Effector memory CD8-positive, alpha-beta T cell (primary cell): ENCODE measurements at regions not wholly inside any gene's neighbourhood (a gene's known extent, or its start where the extent isn't known, plus 50 kb on each side); places are given as distances from the start of the nearest gene placed in this dataset.
"Not testable (repeated sequence)": the region's sequence is repeated elsewhere in the genome, so short reads cannot be mapped to it uniquely, and the experiment has no call there.

ENCODE experiments used
- ATAC-seq: fragments of 150-1000 bp; cut with Tn5 transposase; replicated peaks from 2 replicates; pipeline ENCODE4 v1.10.0; 2021; ENCODE audit warnings: mild to moderate bottlenecking, moderate library complexity
- DNase-seq, 3 experiments: peaks; one replicate each; pipeline ENCODE4 v3.0.0; 2021
- H3K27ac Mint-ChIP-seq, 2 donors: one replicate each; pipeline ENCODE4 v1.8.0; 2022; ENCODE audit warnings: mild to moderate bottlenecking in 2 of 2, mixed read lengths in 2 of 2, moderate library complexity in 2 of 2
- H3K27me3 Mint-ChIP-seq, 2 donors: one replicate each; pipeline ENCODE4 v1.8.0; 2022; ENCODE audit warnings: mixed read lengths in 2 of 2
- H3K36me3 Mint-ChIP-seq: one replicate; pipeline ENCODE4 v1.8.0; 2022; ENCODE audit warnings: mild to moderate bottlenecking, moderate library complexity, mixed read lengths; ENCODE audit not compliant: insufficient read depth
- H3K4me1 Mint-ChIP-seq, 2 donors: one replicate each; pipeline ENCODE4 v1.8.0; 2022; ENCODE audit warnings: low read depth in 2 of 2, mixed read lengths in 2 of 2
- H3K4me3 Mint-ChIP-seq, 2 donors: one replicate each; pipeline ENCODE4 v1.8.0; 2022; ENCODE audit warnings: mild to moderate bottlenecking in 2 of 2, mixed read lengths in 2 of 2, moderate library complexity in 2 of 2
- H3K9me3 Mint-ChIP-seq, 2 donors: one replicate each; pipeline ENCODE4 v1.8.0; 2022; ENCODE audit warnings: mixed read lengths in 2 of 2

GRCh38 chr7:32223071-32223650 lies 153.0 kb upstream of the PDE1C start:
- no peak overlapping the region for H3K4me3 Mint-ChIP-seq
- peaks cover 0 to 4% of the 10 kb centered on the region in 2 donors for H3K27me3 Mint-ChIP-seq
- DNase-seq (no peak), ATAC-seq (no peak)
- no peaks in the 10 kb centered on the region for H3K4me1 Mint-ChIP-seq
- H3K9me3 Mint-ChIP-seq, result peaks cover 4 to 6% of the 10 kb centered on the region in 2 donors
- H3K27ac Mint-ChIP-seq, result peak overlapping the region in 1 of 2 donors; percentile 6
- H3K36me3 Mint-ChIP-seq, result no peaks in the 10 kb centered on the region

DNA sequence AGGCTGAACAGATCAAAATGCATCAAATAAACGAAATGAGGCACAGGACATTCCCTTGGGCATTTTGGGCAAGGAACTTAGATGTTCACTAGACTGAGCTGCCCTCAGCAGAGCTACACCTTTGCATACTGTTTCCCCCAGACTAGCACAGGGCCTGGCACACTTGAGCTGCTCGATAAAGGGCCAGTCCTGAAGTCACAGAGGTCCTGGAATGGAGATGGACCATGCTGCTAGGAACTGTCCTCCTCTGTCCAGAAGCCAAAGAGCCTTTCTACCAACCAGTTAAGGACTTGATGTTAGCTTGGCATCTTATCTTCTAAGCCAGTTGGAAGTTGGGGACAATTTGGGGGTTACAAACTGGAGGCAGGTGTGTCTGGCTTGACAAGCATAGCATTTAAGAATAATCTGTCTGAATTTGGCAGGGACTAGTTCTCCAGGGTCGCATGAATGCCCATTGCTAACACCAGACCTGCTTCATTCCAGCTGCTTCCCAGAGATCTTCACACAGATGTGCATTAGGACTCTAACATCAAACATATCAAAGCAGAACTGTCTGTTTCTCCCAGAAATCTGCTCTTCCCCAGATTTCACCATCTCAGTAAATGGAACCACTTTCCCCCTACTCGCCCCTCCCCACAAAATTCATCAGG lies 152.2 kb upstream of the PDE1C start:
- H3K36me3 Mint-ChIP-seq, result no peaks in the 10 kb centered on the region
- H3K9me3 Mint-ChIP-seq, result peaks cover 3 to 4% of the 10 kb centered on the region in 2 donors
- peak overlapping the region in 1 of 2 donors; percentile 6 for H3K27ac Mint-ChIP-seq
- no peak overlapping the region for H3K4me3 Mint-ChIP-seq
- no peaks in the 10 kb centered on the region for H3K4me1 Mint-ChIP-seq
- peaks cover 0 to 4% of the 10 kb centered on the region in 2 donors for H3K27me3 Mint-ChIP-seq
- DNase-seq (no peak), ATAC-seq (no peak)

DNA sequence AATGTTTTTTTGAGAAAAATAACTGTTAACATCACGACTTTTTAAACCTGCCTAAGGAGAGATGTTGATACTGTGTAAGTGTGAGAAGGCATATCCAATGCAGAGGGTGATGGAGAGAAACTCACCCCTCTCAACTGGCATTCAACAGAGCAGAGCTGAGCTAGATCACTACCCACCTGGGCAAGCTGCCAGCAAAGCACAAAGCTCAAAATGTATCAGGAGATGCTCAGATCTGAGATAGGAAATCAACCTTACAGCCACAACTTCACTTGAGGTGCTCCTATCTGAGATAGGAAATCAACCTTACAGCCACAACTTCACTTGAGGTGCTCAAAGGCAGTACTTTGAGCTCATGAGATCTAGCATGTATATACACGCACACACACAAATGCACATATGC lies 151.5 kb upstream of the PDE1C start:
- ATAC-seq, result no peak
- Mint-ChIP-seq H3K9me3 (peaks cover 0 to 4% of the 10 kb centered on the region in 2 donors), H3K36me3 (no peaks in the 10 kb centered on the region), H3K27ac (no peak overlapping the region), H3K4me3 (no peak overlapping the region), H3K4me1 (no peaks in the 10 kb centered on the region), H3K27me3 (peaks cover 0 to 4% of the 10 kb centered on the region in 2 donors)
- DNase-seq, result no peak

GRCh38 chr7:32221056-32221455 lies 150.8 kb upstream of the PDE1C start:
- H3K27ac Mint-ChIP-seq, result no peak overlapping the region
- peaks cover 0 to 4% of the 10 kb centered on the region in 2 donors for H3K27me3 Mint-ChIP-seq
- ATAC-seq, result no peak
- DNase-seq, result no peak
- peaks cover 0 to 4% of the 10 kb centered on the region in 2 donors for H3K9me3 Mint-ChIP-seq
- no peaks in the 10 kb centered on the region for H3K4me1 Mint-ChIP-seq
- no peak overlapping the region for H3K4me3 Mint-ChIP-seq
- H3K36me3 Mint-ChIP-seq, result no peaks in the 10 kb centered on the region

GRCh38 chr7:32219831-32220230 lies 149.6 kb upstream of the PDE1C start:
- not testable (repeated sequence) for ATAC-seq, H3K36me3 Mint-ChIP-seq

GRCh38 chr7:32219416-32219815 lies 149.2 kb upstream of the PDE1C start:
- H3K27ac Mint-ChIP-seq, result no peak overlapping the region
- H3K9me3 Mint-ChIP-seq, result peaks cover 0 to 2% of the 10 kb centered on the region in 2 donors
- ATAC-seq (no peak), DNase-seq (no peak)
- H3K4me3 Mint-ChIP-seq, result no peak overlapping the region
- no peaks in the 10 kb centered on the region for H3K4me1 Mint-ChIP-seq
- H3K36me3 Mint-ChIP-seq, result no peaks in the 10 kb centered on the region
- no peaks in the 10 kb centered on the region for H3K27me3 Mint-ChIP-seq

More at GRCh38 chr7:32219831-32220230, 149.6 kb upstream of the PDE1C start:
- not testable (repeated sequence) for DNase-seq, H3K4me3 Mint-ChIP-seq, H3K4me1 Mint-ChIP-seq, H3K27ac Mint-ChIP-seq, H3K27me3 Mint-ChIP-seq, H3K9me3 Mint-ChIP-seq

GRCh38 chr7:32218741-32219288 lies 148.6 kb upstream of the PDE1C start:
- Mint-ChIP-seq H3K9me3 (peaks cover 0 to 2% of the 10 kb centered on the region in 2 donors), H3K36me3 (no peaks in the 10 kb centered on the region), H3K27me3 (no peaks in the 10 kb centered on the region), H3K4me1 (no peaks in the 10 kb centered on the region), H3K27ac (no peak overlapping the region), H3K4me3 (no peak overlapping the region)
- ATAC-seq (no peak), DNase-seq (no peak)

DNA sequence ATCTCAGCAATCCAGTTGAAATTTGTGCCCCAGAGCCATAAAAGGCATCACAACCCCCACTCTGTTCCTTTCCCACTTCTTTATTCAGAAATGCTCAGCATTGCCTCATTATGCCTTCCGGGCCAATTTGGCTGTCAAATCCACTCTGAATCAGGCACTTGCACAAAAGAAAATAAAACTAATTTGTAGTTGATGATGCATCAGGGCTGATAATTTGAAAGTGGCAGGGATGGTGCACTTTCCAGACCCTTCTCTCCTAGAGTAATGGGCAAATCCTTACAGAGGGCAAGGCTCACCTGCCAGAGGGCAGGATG lies 147.9 kb upstream of the PDE1C start:
- Mint-ChIP-seq H3K27me3 (no peaks in the 10 kb centered on the region), H3K4me1 (no peaks in the 10 kb centered on the region), H3K9me3 (peaks cover 0 to 2% of the 10 kb centered on the region in 2 donors), H3K36me3 (no peaks in the 10 kb centered on the region), H3K27ac (no peak overlapping the region), H3K4me3 (no peak overlapping the region)
- DNase-seq, result no peak
- ATAC-seq, result no peak

DNA sequence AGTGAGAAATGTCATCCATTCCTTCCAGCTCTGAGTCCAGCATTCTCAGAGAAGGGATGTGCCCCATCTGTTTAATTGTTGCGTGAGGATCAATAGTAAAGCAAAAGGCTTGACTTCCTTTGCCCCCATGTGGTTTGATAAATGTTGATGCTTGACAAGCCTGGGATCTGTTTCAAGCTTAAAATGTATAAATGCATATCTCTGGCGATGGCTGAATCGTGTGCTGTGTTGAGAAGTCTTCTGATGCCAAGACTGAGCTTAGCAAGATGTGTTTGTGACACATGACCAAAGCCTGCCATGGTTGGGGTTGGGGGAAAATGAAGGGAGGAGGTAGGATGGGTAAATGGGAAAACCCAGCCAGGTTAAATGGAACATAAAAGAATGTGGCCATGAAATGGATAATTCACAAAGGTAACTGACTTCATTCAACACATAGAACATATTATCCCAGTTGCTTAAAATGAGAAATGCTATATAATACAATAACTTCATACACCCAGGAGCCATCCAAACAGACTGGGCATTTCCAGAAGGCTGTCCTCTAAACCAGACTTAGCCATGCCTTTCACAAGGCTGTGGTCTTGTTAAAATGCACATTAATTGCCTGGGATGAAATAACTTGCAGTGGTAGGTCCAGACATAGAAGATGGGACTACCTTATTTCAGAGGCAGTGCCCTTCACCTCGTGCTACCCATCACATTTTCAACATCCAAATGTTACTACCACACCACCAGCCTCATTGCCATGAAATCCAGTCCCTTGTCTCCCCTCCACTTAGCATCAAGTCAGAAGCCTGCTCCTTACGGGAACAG lies 147.3 kb upstream of the PDE1C start:
- H3K4me3 Mint-ChIP-seq, result no peak overlapping the region
- DNase-seq, result no peak
- H3K27me3 Mint-ChIP-seq, result peaks cover 0 to 3% of the 10 kb centered on the region in 2 donors
- no peaks in the 10 kb centered on the region for H3K36me3 Mint-ChIP-seq
- no peak overlapping the region for H3K27ac Mint-ChIP-seq
- peaks cover 0 to 2% of the 10 kb centered on the region in 2 donors for H3K9me3 Mint-ChIP-seq
- no peak for ATAC-seq
- no peaks in the 10 kb centered on the region for H3K4me1 Mint-ChIP-seq

- Mint-ChIP-seq H3K9me3 (peaks cover 0 to 2% of the 10 kb centered on the region in 2 donors), H3K27ac (no peak overlapping the region), H3K27me3 (peaks cover 0 to 6% of the 10 kb centered on the region in 2 donors), H3K36me3 (no peaks in the 10 kb centered on the region), H3K4me3 (no peak overlapping the region), H3K4me1 (no peaks in the 10 kb centered on the region)
- no peak for ATAC-seq
- DNase-seq, result no peak
These were observed 146.6 kb upstream of the PDE1C start for GRCh38 chr7:32216759-32217158.

DNA sequence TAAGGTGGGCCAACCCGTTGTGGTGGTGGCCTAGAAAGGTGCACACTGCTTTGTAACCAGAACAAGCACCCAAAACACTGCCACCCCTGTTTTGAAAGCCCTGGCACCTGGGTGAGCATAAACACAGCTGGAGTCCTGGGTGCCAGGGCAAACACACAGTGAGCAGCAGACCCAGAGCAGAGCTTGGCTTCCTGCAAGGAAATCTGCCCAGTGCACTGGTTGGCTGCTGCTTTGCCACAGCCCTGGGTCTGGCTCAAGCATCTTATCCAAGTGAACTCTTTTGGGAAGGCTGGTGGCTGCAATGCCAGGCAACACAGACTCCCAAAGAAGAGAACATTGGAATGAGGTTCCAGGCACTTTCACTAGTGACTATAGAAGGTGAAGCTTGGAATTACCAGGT lies 145.5 kb upstream of the PDE1C start:
- DNase-seq (no peak), ATAC-seq (no peak)
- peaks cover 0 to 6% of the 10 kb centered on the region in 2 donors for H3K27me3 Mint-ChIP-seq
- H3K36me3 Mint-ChIP-seq, result no peaks in the 10 kb centered on the region
- no peak overlapping the region for H3K4me3 Mint-ChIP-seq
- no peaks in the 10 kb centered on the region for H3K4me1 Mint-ChIP-seq
- H3K27ac Mint-ChIP-seq, result no peak overlapping the region
- H3K9me3 Mint-ChIP-seq, result no peaks in the 10 kb centered on the region

DNA sequence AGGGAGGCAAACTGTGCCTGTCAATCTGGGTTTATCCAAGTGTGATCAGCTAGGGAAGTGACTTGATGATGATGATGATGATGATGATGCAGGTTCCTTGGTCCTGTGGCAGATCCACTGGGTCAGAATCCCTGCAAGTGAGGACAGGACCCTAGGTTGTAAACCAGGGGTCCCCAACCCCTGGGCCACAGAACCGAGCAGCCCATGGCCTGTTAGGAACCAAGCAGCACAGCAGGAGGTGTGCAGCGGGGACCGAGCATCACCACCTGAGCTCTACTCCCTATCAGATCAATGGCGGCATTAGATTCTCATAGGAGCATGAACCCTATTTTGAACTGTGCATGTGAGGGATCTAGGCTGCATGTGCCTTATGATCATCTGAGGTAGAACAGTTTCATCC lies 144.7 kb upstream of the PDE1C start:
- no peak for ATAC-seq
- Mint-ChIP-seq H3K36me3 (no peaks in the 10 kb centered on the region), H3K9me3 (no peaks in the 10 kb centered on the region), H3K4me1 (no peaks in the 10 kb centered on the region), H3K4me3 (no peak overlapping the region), H3K27ac (no peak overlapping the region), H3K27me3 (peaks cover 0 to 6% of the 10 kb centered on the region in 2 donors)
- DNase-seq, result no peak

- H3K27me3 Mint-ChIP-seq, result peaks cover 6 to 15% of the 10 kb centered on the region in 2 donors
- H3K4me1 Mint-ChIP-seq, result no peaks in the 10 kb centered on the region
- ATAC-seq, result no peak
- DNase-seq, result no peak
- H3K36me3 Mint-ChIP-seq, result no peaks in the 10 kb centered on the region
- no peak overlapping the region for H3K4me3 Mint-ChIP-seq
- no peaks in the 10 kb centered on the region for H3K9me3 Mint-ChIP-seq
- no peak overlapping the region for H3K27ac Mint-ChIP-seq
These were observed 142.1 kb upstream of the PDE1C start for GRCh38 chr7:32212321-32212720.
